ENCODE measurements at regions not wholly inside any gene's neighbourhood (a gene's known extent, or its start where the extent isn't known, plus 50 kb on each side); places are given as distances from the start of the nearest gene placed in this dataset.

- DNase-seq (ENCODE audit: low spot score): no peak
These were observed 332.0 kb upstream of the SLCO3A1 start for GRCh38 chr15:91521548-91521947.

GRCh38 chr15:91521996-91522395, 331.5 kb upstream of the SLCO3A1 start:
- DNase-seq (ENCODE audit: low spot score): no peak

GRCh38 chr15:91522605-91523332, 330.7 kb upstream of the SLCO3A1 start:
- DNase-seq (ENCODE audit: low spot score): no peak

- DNase-seq (ENCODE audit: low spot score): no peak
These were observed 329.9 kb upstream of the SLCO3A1 start for GRCh38 chr15:91523596-91523995.

GRCh38 chr15:91524534-91524933, 329.0 kb upstream of the SLCO3A1 start:
- DNase-seq (ENCODE audit: low spot score): no peak

- DNase-seq (ENCODE audit: low spot score): no peak
These were observed 327.8 kb upstream of the SLCO3A1 start for GRCh38 chr15:91525751-91526150.

- DNase-seq (ENCODE audit: low spot score): no peak
These were observed 327.1 kb upstream of the SLCO3A1 start for GRCh38 chr15:91526424-91526823.

- DNase-seq (ENCODE audit: low spot score): no peak
These were observed 324.7 kb upstream of the SLCO3A1 start for GRCh38 chr15:91528801-91529200.

GRCh38 chr15:91529534-91529933, 324.0 kb upstream of the SLCO3A1 start:
- no peak for DNase-seq (ENCODE audit: low spot score)

GRCh38 chr15:91530279-91530678, 323.2 kb upstream of the SLCO3A1 start:
- DNase-seq (ENCODE audit: low spot score): no peak

- no peak for DNase-seq (ENCODE audit: low spot score)
These were observed 322.4 kb upstream of the SLCO3A1 start for GRCh38 chr15:91530956-91531582.

GRCh38 chr15:91534235-91534634, 319.3 kb upstream of the SLCO3A1 start:
- DNase-seq (ENCODE audit: low spot score): no peak

- DNase-seq (ENCODE audit: low spot score): no peak
These were observed 318.5 kb upstream of the SLCO3A1 start for GRCh38 chr15:91534976-91535375.

GRCh38 chr15:91535856-91536500, 317.5 kb upstream of the SLCO3A1 start:
- DNase-seq (ENCODE audit: low spot score): no peak

- DNase-seq (ENCODE audit: low spot score): no peak
These were observed 315.7 kb upstream of the SLCO3A1 start for GRCh38 chr15:91537856-91538255.

GRCh38 chr15:91538782-91539181, 314.7 kb upstream of the SLCO3A1 start:
- DNase-seq (ENCODE audit: low spot score): no peak

GRCh38 chr15:91541286-91541685, 312.2 kb upstream of the SLCO3A1 start:
- DNase-seq (ENCODE audit: low spot score): no peak

GRCh38 chr15:91542226-91542625, 311.3 kb upstream of the SLCO3A1 start:
- no peak for DNase-seq (ENCODE audit: low spot score)

GRCh38 chr15:91547356-91547755, 306.2 kb upstream of the SLCO3A1 start:
- DNase-seq (ENCODE audit: low spot score): no peak

GRCh38 chr15:91548549-91548948, 305.0 kb upstream of the SLCO3A1 start:
- no peak for DNase-seq (ENCODE audit: low spot score)

- no peak for DNase-seq (ENCODE audit: low spot score)
These were observed 303.9 kb upstream of the SLCO3A1 start for GRCh38 chr15:91549581-91549980.

- DNase-seq (ENCODE audit: low spot score): no peak
These were observed 301.0 kb upstream of the SLCO3A1 start for GRCh38 chr15:91552555-91552954.

GRCh38 chr15:91553196-91553854, 300.2 kb upstream of the SLCO3A1 start:
- no peak for DNase-seq (ENCODE audit: low spot score)
